CD4-positive, alpha-beta T cell treated with Interleukin-6 at 100 ng/mL for 8 hours (primary cell): ENCODE measurements at regions not wholly inside any gene's neighbourhood (a gene's known extent, or its start where the extent isn't known, plus 50 kb on each side); places are given as distances from the start of the nearest gene placed in this dataset.
"Not testable (repeated sequence)": the region's sequence is repeated elsewhere in the genome, so short reads cannot be mapped to it uniquely, and the experiment has no call there.

ENCODE experiments used
- DNase-seq: peaks from one replicate; pipeline ENCODE4 v3.0.0-alpha.2; 2020; ENCODE audit warnings: mixed read lengths, low spot score

DNA sequence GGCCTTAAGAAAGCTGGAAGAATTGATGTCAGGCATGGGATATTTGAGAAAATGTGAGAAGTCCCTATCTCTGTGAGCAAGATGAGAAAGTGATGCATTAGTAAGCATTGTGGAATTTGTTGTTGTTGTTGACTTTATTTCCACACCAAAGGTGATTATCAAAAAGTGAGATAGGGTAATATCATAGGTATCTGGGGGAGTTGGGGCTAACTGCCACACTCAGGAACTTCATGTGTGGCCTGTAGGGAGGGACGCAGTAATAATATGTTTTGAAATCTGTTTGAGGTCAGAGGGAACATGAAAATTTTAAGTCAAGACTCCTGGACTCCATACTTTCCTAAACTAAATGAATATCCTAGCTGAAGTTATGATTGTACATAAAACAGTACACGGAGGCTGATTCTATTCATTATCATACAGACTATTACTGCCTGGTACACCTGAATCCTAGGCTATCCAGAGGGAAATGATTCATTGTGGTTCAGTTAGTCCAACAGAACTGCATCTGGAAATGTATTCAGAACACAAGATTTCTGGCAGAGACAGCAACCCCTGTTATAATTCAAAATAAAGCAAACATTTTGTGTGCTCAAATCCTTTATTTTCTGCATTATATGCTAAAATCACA, 304.8 kb downstream of the CPS1 start:
- DNase-seq, result no peak

DNA sequence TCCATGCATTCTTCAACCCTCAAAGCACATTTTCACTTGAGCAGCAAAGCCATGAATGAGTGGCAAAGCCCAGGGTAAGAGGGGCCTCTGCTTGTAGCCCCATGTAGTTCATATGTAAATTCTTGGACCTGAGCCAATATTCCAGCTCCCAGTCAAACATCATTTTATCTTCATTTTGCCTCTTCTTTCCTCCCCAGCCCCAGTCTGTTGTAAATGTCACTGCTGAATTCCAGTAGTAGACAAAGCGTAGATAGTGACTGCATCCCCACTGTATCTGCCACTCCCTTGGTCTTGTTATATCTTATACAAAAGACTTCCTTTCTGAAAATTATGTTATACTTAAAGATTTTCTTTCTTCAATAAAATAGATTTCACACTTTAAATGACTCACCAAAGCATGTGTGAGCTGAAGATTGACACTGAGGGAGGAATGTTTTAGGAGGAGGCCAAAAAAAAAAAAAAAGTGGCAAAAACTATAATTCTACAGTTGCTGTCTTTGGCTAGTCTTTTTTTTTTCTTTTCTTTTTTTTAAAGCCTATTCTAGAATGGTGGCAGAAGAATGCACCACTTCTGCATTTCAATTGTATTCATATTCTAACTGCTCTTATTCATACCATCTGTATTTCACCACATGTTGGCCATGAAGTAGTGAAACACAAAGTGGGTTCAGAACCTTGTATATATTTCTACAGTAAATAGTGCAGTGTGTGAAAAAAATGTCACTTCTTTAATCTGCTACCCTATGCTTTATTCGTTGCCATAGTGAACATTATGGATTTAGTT, 306.1 kb downstream of the CPS1 start:
- no peak for DNase-seq

DNA sequence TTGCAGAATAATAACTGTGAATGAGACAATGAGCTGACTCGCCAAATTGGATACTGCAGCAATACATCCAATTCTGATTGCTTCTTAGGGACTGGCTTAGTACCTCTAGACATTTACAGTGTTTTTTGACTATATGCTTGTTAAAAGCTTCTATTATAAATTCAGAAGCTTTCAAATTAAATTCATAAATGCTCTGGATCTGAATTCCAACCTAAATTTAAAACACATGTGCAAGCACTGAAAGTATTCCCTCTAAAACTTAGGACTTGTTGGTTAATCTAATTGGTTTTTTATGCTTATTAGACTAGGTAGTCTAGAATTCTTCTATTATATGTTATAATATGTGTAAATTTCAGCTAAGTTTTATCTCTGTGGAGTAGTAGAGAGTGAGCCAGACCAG, 306.9 kb downstream of the CPS1 start:
- no peak for DNase-seq

- DNase-seq, result not testable (repeated sequence)
These were observed 315.2 kb downstream of the CPS1 start for GRCh38 chr2:210871566-210871965.

- DNase-seq, result no peak
These were observed 317.2 kb downstream of the CPS1 start for GRCh38 chr2:210873631-210874030.

DNA sequence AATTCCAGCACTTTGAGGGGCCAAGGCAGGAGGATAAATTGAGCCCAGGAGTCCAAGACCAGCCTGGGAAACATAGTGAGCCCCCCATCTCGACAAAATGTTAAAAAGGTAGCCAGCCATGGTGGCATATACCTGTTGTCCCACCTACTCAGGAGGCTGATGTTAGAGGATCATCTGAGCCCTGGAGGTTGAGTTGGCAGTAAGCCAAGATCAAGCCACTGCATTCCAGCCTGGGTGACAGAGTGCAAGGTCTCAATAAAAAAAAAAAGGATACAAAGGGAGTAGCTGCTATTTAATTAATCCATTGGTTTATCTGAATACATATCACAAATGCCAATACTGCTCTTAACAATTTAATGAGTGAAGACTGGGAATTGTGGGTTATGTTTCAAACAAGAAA, 327.8 kb downstream of the CPS1 start:
- DNase-seq, result no peak

GRCh38 chr2:210888035-210888434, 331.6 kb downstream of the CPS1 start:
- no peak for DNase-seq

GRCh38 chr2:210895132-210895531, 338.7 kb downstream of the CPS1 start:
- DNase-seq, result no peak

DNA sequence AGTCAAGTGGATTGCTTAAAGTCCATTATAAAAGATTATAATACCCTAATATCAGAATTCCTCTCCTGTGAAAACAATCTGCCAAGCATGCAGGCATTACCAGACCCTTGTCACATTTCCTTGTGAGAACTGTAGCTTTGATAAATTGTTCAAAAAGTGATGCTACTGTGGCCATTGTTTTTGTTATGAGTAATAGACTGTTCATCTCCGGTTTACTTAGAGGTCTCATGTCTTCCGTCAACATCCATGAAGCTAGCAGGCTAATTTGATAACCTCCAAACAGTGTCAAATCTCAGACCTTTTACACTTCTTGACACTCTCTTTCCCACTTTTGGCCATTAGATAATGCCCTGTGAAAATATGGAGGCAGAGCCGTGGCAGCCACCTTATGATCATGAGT, 342.7 kb downstream of the CPS1 start:
- no peak for DNase-seq

DNA sequence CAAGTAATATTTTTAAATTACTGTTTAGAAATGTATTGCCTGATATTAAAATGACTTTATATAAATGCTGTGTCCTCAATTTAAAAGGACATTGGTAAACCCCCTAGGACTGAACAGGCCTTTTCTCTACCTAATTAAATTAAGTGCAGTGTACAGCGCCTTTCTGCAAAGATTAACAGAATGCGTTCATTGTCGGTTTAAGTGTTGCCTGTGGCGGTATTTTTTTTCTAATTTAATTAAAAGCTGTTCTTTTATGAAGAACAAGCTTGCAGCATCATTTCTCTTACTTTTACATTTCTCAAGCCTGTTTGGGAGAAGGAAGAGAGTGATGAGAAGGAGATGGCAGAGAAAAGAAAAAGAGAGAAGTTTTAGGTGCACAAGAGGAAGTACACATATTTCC, 344.9 kb downstream of the CPS1 start:
- DNase-seq, result no peak

- DNase-seq, result no peak
These were observed 356.4 kb downstream of the CPS1 start for GRCh38 chr2:210912779-210913178.

- no peak for DNase-seq
These were observed 357.1 kb downstream of the CPS1 start for GRCh38 chr2:210913461-210913860.

DNA sequence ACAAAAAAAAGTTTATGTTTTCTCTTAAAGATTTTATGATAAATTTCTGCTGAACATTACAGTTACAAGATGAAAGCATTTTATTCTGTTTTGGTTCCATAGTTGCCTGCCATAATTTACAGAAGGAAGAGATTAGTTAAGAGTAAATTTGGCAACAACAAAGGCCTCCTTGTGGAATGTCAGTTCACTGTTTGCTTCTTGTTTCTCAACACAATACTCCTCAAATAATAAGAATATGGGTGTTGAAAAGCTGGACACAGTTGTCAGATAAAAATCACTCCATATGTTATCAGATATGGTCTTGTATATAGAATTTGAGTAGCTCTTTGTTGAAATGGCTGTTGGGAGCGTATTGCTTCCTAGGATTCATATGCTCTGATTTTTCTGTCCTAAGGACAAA, 359.5 kb downstream of the CPS1 start:
- no peak for DNase-seq

DNA sequence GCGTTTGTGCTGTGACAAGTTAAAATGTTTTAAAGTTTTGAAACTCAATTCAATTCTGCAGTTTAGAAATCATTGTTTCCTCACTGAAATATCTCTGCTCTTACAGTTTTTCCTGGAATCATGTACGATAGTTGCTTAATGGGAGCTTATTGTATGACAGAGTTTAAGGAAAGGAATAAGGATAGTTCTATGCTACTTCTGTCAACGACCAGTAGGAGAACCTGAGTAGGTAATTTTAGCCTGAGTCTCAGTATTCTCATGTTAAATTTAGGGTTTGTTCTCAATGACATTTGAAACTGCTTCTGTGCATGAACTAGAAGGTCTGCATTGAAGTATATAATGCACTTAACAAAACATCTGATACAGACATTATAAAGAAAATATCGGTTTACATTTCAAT, 361.1 kb downstream of the CPS1 start:
- DNase-seq, result no peak

DNA sequence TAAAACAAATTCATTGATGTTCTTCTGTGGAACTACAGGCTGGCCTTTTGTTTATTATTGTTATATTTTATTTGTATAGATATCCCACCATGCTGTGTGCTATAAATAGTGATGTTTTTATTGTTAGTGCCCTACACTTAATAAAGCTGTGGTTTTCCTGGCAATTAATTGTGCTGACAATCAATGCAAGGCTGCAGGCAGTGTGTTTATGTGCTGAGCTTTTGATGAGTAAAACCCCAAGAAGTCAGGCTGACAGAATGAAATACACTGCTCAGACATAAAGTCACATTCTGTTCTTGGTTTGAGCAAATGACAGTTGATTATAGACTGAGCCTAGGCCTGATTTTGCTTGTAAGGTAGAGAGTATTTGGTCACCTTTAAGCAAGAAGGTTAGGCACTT, 362.7 kb downstream of the CPS1 start:
- no peak for DNase-seq

DNA sequence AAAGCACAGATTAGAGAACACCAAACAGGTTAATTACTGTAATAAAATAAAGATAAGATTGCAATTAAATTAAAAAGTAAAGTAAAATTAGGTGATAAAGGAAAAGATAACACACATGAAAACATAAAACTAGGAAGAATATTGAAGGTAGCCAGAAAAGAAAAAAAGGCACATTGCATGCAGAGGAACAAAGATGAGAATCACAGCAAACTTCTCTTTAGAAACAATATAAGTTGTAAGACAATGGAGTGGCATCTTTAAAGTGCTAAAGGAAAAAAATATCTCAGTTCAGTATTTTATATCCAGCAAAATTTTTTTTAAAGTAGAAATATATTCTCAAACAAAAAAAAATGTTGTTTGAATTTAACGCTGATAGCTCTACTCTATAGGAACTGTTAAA, 366.0 kb downstream of the CPS1 start:
- no peak for DNase-seq

- DNase-seq, result no peak
These were observed 372.3 kb downstream of the CPS1 start for GRCh38 chr2:210928714-210929113.

GRCh38 chr2:210938228-210938627, 381.8 kb downstream of the CPS1 start:
- no peak for DNase-seq

- no peak for DNase-seq
These were observed 390.0 kb downstream of the CPS1 start for GRCh38 chr2:210946395-210946794.

GRCh38 chr2:210950434-210951060, 394.1 kb downstream of the CPS1 start:
- DNase-seq, result not testable (repeated sequence)

- no peak for DNase-seq
These were observed 398.0 kb downstream of the CPS1 start for GRCh38 chr2:210954386-210954907.

- no peak for DNase-seq
These were observed 399.2 kb downstream of the CPS1 start for GRCh38 chr2:210955591-210955990.

DNA sequence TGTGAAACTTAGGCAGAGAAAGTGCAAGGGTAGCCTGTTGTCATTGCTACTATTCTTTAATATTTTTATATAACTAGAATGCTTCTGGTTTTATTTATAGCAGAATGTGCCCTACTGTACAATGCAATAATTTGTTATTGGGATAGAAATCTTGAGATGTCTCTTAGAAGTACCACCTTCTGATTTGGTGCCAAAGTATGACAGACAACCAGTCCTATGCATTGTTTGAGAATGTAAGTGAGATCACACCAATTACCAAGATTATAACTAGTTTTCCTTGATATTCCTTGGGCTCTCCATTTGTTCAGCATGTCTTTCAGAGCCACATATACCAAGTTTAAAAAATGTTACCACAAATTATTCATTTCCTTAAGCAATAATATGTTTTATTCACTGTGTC, 399.7 kb downstream of the CPS1 start:
- no peak for DNase-seq
